Smooth muscle cell (in vitro differentiated cells): ENCODE measurements at regions not wholly inside any gene's neighbourhood (a gene's known extent, or its start where the extent isn't known, plus 50 kb on each side); places are given as distances from the start of the nearest gene placed in this dataset.

Source experiments
- DNase-seq: peaks from one replicate; lab custom pipeline; 2025; ENCODE audit not compliant: unreplicated experiment; lab: John Stamatoyannopoulos, UW
- H2AFZ ChIP-seq: fragments of 200-600 bp; sonication (generic); 2 replicates; pipeline ENCODE4 v1.6.0; 2016; ENCODE audit warnings: antibody characterized with exemption, low read depth, mild to moderate bottlenecking
- H3F3A ChIP-seq: fragments of 200-600 bp; sonication (generic); 2 replicates; pipeline ENCODE4 v1.6.0; 2017; ENCODE audit warnings: antibody characterized with exemption, low read depth
- H3K27ac ChIP-seq: fragments of 200-600 bp; sonication (generic); 2 replicates; pipeline ENCODE4 v1.5.1; 2016; ENCODE audit warnings: low read depth, mild to moderate bottlenecking
- H3K27me3 ChIP-seq: fragments of 200-600 bp; sonication (generic); 2 replicates; pipeline ENCODE4 v1.6.1; 2016; ENCODE audit warnings: low read depth, mild to moderate bottlenecking
- H3K36me3 ChIP-seq: fragments of 200-600 bp; sonication (generic); 2 replicates; pipeline ENCODE4 v1.5.1; 2016; ENCODE audit warnings: low read depth
- H3K4me1 ChIP-seq: fragments of 200-600 bp; sonication (generic); 2 replicates; pipeline ENCODE4 v1.5.1; 2016; ENCODE audit warnings: low read depth
- H3K4me2 ChIP-seq: fragments of 200-600 bp; sonication (generic); 2 replicates; pipeline ENCODE4 v1.6.0; 2016; ENCODE audit warnings: mild to moderate bottlenecking
- H3K4me3 ChIP-seq: fragments of 200-600 bp; sonication (generic); 2 replicates; pipeline ENCODE4 v1.5.1; 2016; ENCODE audit warnings: mild to moderate bottlenecking
- H3K79me2 ChIP-seq: fragments of 200-600 bp; sonication (generic); 2 replicates; pipeline ENCODE4 v1.6.0; 2016; ENCODE audit warnings: low read depth, mild to moderate bottlenecking
- H3K9ac ChIP-seq: fragments of 200-600 bp; sonication (generic); 2 replicates; pipeline ENCODE4 v1.6.0; 2016; ENCODE audit warnings: low read depth
- H3K9me3 ChIP-seq: fragments of 200-600 bp; sonication (generic); replicated peaks from 2 replicates; pipeline ENCODE4 v1.5.1; 2016; ENCODE audit warnings: low read depth
- H4K20me1 ChIP-seq: fragments of 200-600 bp; sonication (generic); 2 replicates; pipeline ENCODE4 v1.6.0; 2016; ENCODE audit warnings: low read depth
- WGBS: methylation state at CpG from one replicate; pipeline ENCODE4 v1.1.7; 2016; ENCODE audit warnings: low lambda C conversion rate; 5-methylcytosine and 5-hydroxymethylcytosine counted together
- TF ChIP-seq, protein P1 (sequence below): fragments of 200-600 bp; sonication (generic); IDR thresholded peaks from 2 replicates; pipeline ENCODE4 v1.5.1; 2017; ENCODE audit warnings: borderline replicate concordance, mild to moderate bottlenecking, antibody characterized with exemption; ENCODE audit not compliant: insufficient read depth, poor library complexity, severe bottlenecking

DNA sequence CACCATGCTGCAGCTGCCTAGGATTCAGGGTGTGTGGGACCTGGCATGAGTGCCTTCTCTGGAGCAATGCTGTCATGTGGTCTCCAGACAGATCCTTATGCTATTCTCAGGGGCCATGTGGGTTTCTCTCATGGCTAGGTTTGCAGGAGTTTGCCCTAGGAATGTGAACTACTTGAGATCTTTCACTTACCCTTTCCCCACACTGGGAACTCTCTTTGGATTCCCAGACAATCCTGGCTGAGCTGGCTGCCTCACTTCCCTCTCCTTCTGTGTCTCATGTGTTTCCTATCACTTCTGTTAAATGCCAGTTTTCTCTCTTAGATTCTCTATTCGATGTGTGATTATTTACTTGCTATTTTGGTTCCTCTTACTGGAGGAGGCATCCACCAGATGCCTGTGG is 270.2 kb upstream of the RASA1 start:
- no peak overlapping the region for H3K4me3 ChIP-seq
- H3K4me1 ChIP-seq, result no peaks in the 10 kb centered on the region
- peak overlapping the region; percentile 34 for H3K27ac ChIP-seq
- DNase-seq, result no peak
- no peaks in the 10 kb centered on the region for H3K79me2 ChIP-seq
- H4K20me1 ChIP-seq, result no peaks in the 10 kb centered on the region
- no peaks in the 10 kb centered on the region for H3F3A ChIP-seq
- H2AFZ ChIP-seq, result peak overlapping the region; percentile 37
- WGBS, result 17% methylated on average over 1 of the region's 1 CpG
- TF ChIP-seq, protein P1, sequence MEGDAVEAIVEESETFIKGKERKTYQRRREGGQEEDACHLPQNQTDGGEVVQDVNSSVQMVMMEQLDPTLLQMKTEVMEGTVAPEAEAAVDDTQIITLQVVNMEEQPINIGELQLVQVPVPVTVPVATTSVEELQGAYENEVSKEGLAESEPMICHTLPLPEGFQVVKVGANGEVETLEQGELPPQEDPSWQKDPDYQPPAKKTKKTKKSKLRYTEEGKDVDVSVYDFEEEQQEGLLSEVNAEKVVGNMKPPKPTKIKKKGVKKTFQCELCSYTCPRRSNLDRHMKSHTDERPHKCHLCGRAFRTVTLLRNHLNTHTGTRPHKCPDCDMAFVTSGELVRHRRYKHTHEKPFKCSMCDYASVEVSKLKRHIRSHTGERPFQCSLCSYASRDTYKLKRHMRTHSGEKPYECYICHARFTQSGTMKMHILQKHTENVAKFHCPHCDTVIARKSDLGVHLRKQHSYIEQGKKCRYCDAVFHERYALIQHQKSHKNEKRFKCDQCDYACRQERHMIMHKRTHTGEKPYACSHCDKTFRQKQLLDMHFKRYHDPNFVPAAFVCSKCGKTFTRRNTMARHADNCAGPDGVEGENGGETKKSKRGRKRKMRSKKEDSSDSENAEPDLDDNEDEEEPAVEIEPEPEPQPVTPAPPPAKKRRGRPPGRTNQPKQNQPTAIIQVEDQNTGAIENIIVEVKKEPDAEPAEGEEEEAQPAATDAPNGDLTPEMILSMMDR, result no peak
- H3K36me3 ChIP-seq, result no peaks in the 10 kb centered on the region
- H3K27me3 ChIP-seq, result no peaks in the 10 kb centered on the region
- no peaks in the 10 kb centered on the region for H3K9me3 ChIP-seq
- H3K4me2 ChIP-seq, result peak overlapping the region; percentile 13
- H3K9ac ChIP-seq, result no peak overlapping the region

DNA sequence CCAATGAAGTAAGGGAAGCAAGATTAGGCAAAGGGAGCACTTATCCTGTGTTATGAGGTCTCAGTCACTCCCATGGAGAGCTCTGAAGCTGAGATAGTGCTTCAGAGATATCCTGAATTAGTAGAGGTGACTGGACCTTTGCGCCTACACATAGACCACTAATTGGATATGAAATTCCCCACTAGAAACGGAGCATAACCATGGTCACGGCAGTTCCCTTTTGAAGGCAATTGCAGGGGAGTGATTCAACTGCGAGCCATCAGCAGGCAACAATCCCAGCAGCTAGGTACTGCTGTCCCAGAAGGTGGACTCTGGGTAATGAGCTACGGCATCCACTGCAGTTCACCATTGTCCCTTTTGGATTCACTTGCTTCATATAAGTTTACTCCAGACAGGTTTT is 267.7 kb upstream of the RASA1 start:
- no peaks in the 10 kb centered on the region for H4K20me1 ChIP-seq
- H3K27me3 ChIP-seq, result no peaks in the 10 kb centered on the region
- H3K9ac ChIP-seq, result no peak overlapping the region
- no peaks in the 10 kb centered on the region for H3K79me2 ChIP-seq
- no peaks in the 10 kb centered on the region for H3K36me3 ChIP-seq
- no peak overlapping the region for H2AFZ ChIP-seq
- WGBS, result 76% methylated on average over 5 of the region's 5 CpGs
- no peak overlapping the region for H3K27ac ChIP-seq
- no peaks in the 10 kb centered on the region for H3K9me3 ChIP-seq
- no peak for DNase-seq
- H3K4me1 ChIP-seq, result no peaks in the 10 kb centered on the region
- H3F3A ChIP-seq, result no peaks in the 10 kb centered on the region
- TF ChIP-seq, protein P1, result no peak
- no peak overlapping the region for H3K4me2 ChIP-seq
- no peak overlapping the region for H3K4me3 ChIP-seq

DNA sequence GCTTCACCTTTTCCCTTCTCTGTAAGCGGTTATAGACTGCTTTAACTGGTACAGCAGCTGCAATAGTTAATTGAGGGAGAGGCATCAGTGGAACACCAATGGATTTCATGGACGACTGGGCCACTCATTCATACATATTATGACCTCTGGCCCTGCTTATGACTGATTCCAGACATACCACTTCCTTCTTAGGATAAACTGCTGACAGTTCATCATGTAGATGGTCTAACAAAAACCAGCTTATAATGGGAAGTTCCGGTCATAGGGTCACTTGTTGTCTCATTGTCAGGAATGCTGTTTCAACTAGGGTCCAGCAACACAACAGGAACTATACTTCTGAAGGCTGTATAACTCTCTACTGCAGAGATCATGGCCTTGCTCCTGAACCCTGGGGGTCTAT is 265.2 kb upstream of the RASA1 start:
- H3K9me3 ChIP-seq, result no peaks in the 10 kb centered on the region
- no peaks in the 10 kb centered on the region for H3K79me2 ChIP-seq
- TF ChIP-seq, protein P1, result no peak
- no peak overlapping the region for H3K4me2 ChIP-seq
- H3K27ac ChIP-seq, result no peak overlapping the region
- no peaks in the 10 kb centered on the region for H3K27me3 ChIP-seq
- H2AFZ ChIP-seq, result no peak overlapping the region
- H3K4me1 ChIP-seq, result no peaks in the 10 kb centered on the region
- no peak overlapping the region for H3K4me3 ChIP-seq
- no peak overlapping the region for H3K9ac ChIP-seq
- H4K20me1 ChIP-seq, result no peaks in the 10 kb centered on the region
- no peaks in the 10 kb centered on the region for H3K36me3 ChIP-seq
- WGBS, result 76% methylated on average over 3 of the region's 3 CpGs
- DNase-seq, result no peak
- no peaks in the 10 kb centered on the region for H3F3A ChIP-seq

DNA sequence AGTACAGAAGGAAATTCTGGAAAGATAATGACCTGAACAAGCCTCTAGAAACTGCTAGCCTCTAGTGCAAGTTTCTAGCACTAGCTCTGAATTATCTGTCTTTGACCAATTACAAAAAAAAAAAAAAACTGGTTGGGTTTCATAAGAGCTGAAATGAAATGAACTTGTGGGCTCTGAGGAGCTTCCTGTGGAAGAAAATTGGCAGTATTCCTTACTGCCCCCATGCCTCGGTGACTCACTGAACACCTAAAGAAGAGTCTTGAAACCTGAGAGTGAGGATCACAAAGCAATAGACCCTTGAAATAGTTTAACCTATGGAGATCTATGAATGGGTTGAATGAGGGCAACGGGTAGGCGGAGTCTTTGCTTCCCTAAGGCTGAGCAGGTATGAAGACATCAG is 263.6 kb upstream of the RASA1 start:
- TF ChIP-seq, protein P1, result no peak
- Histone ChIP-seq H3F3A (no peaks in the 10 kb centered on the region), H3K4me2 (no peak overlapping the region), H2AFZ (no peak overlapping the region), H3K79me2 (no peaks in the 10 kb centered on the region), H3K4me1 (no peaks in the 10 kb centered on the region), H3K27ac (no peak overlapping the region), H3K4me3 (no peak overlapping the region), H4K20me1 (no peaks in the 10 kb centered on the region), H3K9me3 (no peaks in the 10 kb centered on the region), H3K9ac (no peak overlapping the region), H3K27me3 (no peaks in the 10 kb centered on the region), H3K36me3 (no peaks in the 10 kb centered on the region)
- DNase-seq, result no peak
- WGBS, result 87% methylated on average over 3 of the region's 3 CpGs
